Muscle of arm (tissue), 1 donor: ENCODE measurements at regions not wholly inside any gene's neighbourhood (a gene's known extent, or its start where the extent isn't known, plus 50 kb on each side); places are given as distances from the start of the nearest gene placed in this dataset.
A peak's percentile ranks its signal among the peaks of the same experiment; 100 is the strongest.

Experiments
- DNase-seq: peaks from one replicate; pipeline ENCODE4 v3.0.0-alpha.2; 2013

DNA sequence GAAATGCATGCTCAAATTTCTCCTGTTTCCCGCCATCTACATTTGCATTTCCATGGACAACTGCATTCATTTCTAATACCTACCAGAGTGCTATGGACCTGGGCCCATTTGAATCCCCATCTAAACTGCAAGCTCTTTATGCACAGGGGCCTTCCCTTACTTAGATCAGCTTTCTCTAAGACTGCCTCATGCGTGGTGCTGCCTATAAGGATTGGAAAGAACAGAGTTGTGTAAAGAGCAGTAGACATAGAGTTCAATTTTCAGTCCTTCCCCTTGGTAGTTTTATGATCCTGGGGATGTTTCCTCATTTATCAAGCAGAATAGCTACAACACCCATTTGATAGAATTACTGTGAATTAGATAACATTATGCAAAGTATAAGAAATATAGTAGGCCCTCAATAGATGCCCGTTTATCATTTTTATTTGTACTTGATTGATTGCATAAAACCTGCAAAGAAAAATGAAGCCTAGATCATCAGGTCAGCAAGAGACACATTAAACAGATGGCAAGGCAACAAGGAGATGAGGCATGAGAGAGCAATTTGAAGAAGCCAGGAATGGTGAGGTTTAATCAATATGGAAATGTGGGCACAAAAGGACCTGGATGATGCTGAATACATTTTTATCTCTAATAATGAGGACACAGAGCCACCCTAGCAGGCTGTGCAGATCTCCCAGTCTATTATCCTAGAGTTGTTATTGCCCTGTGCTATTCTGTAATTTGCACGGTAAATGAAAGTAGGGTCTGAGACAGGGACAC, 359.7 kb downstream of the FAM181B start:
- DNase-seq = no peak

DNA sequence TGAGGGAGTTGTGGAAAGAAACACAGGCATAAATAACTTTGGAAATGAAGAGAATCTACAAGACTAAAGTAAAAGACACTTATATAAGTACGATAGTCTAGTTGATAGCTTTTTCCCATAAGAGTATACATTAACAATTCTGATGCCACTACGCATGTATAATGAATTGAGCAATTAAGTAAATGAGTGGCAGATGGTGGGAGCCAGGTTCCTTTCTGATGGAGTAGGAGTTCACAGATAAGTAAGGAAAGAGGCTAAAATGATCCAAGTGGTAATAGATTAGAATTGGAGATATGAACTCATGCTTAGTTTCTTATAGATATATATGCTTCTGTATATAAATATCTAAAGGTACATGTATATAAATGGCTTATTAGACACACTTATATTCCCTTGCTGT, 368.3 kb downstream of the FAM181B start:
- no peak for DNase-seq

DNA sequence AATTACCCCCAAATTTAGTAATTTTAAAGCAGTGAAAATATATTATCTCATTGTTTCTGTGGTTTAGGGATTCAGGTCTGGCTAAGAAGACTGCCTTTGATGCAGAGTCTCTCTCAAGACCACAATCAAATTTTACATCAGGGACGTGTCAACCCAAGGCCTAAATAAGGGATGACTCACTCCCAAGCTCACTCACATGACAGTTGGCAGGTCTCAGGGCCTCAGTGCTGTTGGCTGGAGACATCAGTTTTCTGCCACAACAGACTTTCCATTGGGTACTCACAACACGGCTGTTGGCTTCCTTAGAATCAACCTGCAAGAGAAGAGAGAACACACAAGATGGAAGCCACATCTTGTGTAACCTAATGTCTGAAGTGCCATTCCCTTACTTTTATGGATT, 377.3 kb downstream of the FAM181B start:
- DNase-seq = no peak

DNA sequence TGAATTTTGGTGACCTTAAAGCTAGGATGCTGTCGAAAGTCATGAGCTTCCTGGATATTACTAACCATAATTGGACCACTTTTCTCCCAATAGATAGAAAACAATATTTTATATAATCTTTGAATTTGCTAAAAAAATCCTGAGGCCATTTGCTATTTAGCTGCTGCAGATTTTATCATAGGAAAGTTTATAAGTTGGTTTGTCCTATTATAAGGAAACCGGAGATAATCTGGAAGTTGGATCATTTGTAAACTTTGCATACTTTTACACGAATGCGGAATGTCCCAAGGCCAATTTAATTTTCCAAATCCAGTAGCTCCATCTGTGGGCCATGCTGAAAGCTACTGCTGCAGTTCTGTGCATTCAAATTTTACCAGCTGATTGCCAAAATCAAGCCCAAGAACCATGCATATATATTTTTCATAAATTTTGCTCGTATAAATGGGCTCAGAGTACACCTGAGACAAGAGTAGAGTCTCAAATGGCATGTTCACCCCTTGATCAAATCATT, 378.3 kb downstream of the FAM181B start:
- no peak for DNase-seq

DNA sequence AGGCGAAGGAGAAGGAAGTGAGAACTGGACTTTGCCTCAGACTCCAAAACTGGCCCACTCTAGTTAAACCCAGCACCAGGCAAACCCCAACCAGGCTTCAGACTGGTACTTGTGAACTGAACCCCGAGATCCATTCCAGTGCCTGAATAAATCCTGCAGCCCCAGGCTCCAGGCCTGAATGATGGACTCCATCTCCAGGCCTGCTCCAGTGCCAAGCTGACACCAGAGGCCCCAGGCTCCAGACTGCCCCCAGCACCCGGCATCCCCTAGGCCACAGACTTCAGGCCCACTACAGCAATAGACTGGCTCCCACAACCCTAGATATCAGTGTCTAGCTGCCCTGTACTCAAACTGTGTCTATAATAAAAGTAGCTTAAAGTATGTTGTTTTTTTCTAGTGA, 406.8 kb downstream of the FAM181B start:
- DNase-seq = no peak

DNA sequence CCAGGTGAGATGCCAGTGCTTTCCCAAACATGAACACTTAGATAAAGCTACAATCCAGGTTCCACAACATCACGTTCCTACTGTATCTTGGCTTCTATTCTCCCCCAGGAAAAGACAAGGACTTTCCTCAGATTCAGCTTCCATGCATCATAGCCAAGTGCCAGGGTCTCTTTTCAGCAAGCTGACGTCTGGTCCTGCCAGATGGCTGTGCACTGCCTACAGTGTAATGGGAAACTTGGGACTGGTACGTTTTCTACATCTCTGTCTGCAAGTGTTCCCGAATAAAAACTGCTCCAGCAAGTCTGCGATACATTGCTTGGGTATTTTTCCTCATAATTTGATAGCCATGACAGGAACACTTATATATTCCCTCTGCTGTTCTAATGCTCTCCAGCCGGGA, 412.5 kb downstream of the FAM181B start:
- no peak for DNase-seq

DNA sequence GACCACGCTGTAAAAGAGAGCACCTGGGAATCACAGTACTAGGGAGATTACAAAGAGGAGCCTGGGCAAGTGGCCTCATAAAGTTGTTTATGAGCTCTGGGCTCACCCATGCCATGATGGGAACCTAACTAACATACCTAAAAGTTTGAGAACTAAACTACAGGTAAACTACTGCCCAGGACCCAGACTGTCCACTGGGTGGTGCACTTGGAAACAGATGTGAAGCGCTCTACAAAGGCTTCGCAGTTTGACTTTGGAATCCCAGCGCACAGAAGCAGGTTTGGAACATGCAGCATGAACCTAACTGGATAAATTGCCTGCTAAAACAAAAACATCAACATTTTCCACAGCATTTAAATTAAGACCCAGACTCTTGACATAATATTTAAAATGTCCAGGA, 418.6 kb downstream of the FAM181B start:
- no peak for DNase-seq

DNA sequence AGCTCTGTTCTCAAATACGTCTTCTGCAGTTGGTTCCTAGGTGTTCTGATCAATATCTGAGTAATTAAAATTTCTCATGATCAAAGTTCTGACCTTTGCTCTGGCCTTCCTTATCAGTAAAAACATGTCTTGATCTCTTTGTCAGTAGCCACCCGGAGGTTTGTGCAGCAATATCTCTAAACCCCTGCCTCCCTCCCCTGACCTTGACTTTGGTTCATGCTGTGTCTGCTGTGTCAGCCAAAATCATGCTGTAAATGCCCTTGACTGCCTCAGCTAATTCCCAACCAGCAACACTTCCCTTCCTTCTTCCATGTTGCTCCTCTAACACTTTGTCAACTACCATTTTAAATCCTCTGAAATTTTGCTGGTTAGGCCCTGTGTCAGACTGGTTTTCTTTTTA, 424.7 kb downstream of the FAM181B start:
- DNase-seq = no peak

DNA sequence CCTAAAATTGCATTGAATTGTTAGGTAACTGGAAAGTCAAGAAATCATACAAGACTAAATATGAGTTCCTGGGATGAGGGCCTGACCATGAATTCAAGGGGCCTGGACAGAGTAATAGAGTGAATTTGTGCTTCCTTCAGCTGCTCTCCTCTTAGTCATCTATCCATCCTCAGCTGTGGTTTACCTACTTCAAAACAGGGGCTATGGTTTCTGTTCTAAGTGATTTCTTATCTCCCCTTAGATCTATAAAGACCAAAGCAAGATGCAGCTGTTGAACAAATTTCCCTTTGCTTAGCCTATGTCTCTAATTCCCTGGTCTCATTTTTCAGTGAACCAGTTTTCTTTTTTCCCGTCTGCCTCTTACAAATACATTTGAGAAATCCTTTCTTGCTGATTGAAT, 428.5 kb downstream of the FAM181B start:
- DNase-seq = no peak

DNA sequence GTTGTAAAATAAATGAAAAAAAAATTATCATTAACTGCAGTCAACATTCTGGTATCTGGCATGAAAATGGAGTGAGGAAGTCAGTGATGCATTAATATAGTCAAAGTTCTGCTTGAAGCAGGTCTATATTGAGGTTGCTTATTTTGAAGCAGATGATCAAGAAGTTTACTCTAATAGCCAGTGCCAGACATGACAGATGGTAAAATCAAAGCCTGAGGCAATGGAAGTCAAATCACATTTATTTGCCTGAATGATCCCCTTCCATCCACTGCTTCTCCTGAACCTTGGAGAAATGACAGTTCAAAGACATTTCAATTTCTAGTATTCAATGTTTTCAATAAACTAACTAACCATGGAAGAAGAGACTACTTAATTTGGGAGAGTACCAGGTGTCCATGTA, 430.0 kb downstream of the FAM181B start:
- DNase-seq = no peak

DNA sequence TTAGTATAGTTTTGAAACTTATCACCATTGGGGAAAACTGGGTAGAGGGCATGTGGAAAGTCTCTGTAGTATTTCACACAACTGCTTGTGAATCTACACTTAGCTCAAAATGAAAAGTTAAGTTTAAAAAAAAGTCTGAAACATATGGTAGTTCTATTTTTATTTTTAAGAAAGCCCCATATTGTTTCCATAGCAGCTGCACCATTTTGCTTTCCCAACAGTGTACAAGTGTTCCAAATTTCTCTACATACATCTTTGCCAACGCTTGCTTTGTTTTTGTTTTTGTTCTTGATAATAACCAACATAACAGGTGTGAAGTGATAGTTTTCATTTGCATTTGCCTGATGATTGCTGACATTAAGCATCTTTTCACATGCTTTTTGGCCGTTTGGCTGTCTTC, 445.2 kb downstream of the FAM181B start:
- DNase-seq = no peak

DNA sequence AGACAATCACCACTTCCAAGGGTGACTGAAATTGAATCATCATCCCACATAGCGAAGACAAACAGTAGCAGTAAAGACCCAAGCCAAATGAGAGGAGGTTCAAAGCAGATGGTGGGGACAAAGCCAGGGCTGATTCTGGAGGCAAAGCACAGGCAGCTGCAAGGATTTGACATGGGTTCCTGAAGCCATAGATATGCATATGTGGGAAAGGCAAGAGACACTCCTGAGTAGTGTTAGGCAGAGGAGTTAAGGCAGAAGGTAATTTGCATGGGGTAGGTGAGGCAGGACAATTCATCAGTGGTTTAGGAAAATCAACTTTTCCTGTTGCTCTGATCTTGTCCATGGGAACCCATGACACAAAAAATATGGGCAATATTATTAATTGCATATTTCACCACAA, 462.8 kb downstream of the FAM181B start:
- no peak for DNase-seq

DNA sequence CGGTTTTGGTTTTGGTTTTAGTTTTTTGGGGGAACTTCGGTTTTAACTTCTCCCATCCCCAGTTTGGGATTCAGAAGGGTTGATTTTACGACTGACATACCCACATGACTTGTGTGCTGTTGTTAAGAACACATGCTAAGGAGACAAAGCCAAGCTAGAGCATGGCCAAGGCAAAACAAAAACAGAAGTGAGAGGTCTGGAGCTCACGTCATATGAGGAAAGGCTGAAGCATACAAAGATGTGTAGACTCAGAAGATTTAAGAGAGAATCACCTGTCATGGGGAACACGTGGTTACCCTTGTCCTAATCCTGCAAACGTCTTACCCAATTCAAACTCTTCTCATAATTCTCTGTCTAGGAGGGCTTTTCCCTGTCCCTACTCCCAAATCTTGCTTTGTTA, 465.0 kb downstream of the FAM181B start:
- no peak for DNase-seq

DNA sequence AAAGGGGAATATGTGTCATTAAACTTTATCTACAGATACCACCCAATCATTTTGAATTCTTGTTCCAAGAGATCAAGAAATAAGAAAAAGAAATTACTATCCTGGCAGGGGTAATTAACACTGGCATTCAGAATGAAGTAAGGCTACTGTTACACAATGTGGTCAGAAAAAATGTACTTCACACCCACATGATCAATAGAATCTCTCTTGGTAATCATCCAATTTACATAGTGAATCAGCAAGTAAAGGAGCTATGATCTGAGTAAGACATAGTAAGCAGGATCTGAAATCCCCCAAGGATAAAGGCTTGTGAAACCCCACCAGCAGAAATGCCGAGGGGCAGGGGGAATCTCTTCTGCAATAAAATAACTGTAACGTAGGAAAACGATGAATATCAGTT, 466.5 kb downstream of the FAM181B start:
- DNase-seq = no peak

DNA sequence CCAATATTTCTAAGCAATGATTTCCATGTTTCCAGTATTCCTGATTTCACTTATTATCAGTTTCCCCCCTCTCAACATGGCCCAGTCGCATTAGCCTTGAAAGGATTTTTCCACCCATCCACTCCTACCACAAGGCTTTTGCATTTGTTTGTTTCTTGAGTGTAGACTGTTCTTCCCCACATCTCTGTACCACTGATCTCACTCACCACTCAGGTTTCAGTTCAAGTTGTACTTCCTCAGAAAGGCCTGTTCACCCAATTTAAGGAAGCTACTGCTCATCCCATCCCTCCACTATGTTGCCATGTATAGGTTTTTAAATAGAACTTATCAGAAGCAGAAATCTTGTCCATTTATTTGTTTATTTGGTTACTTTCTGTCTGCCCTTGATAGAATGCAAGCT, 472.3 kb downstream of the FAM181B start:
- no peak for DNase-seq

DNA sequence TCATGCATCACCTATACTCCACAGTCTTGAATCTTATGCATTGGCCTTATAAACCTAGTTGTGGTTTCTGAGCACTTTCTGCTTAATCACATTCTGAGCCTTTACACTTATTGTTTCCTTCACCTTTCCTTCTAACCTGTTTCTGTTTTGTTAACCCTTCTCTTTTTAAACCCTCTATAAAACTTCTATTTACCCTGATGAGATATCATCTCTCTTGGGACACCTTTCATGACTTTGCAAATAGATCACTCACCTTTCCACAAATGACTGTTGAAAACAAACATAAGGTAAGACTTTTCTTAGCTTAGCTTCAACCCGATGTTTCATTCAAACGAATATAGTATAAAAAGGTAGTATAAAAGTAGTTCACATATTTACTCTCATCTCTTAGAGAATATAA, 483.6 kb downstream of the FAM181B start:
- no peak for DNase-seq

DNA sequence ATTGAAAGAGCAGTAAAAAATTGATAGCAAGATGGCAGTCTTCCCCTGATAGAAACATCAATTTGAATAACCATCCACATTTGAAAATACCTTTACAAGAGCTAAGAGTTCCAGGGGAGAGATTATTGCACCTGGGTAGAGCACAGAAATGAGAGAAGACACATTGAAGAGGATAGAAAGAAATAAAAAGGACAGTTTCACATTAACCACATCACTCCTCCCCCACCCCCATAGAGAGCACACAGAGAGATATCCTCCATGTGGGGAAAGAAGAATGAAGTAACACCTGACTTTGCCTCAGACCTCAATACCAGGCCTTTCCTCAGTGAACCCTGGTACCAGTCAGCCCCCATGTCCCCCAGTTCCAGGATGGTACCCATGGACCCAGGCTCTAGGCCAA, 486.7 kb downstream of the FAM181B start:
- DNase-seq = no peak

DNA sequence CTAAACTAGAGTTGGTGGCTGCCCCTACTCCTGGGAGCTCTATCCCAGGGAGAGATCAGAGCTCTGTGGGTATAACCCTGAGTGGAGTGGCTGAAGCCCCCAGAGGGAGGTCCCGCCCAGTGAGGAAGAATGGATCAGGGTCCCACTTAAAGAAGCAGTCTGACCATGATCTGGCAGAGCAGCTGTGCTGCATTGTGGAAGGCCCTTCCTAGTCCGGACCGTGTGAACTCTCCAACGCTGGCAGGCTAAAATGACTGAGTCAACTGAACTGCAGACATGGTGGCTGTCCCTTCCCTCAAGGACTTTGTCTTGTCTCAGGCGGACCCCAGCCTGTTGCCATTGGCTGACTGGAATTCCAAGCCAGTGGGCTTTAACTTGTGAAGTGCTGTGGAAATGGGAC, 494.2 kb downstream of the FAM181B start:
- no peak for DNase-seq

DNA sequence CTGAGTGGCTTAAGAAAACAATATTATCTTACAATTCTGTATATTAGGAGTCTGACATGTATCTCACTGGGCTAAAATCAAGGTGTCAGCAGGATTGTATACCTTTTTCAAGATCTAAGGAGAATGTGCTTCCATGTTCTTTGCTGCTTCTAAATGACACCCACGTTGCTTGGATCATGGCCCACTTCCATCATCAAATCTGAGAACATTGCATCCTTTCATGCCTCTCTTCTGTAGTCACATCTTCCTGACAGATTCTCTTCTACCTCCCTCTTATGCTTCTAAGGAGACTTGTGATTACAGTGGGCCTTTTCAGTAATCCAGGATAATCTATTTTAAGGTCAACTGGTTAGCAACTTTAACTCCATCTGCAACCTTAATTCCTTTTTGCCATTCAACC, 499.4 kb downstream of the FAM181B start:
- no peak for DNase-seq

DNA sequence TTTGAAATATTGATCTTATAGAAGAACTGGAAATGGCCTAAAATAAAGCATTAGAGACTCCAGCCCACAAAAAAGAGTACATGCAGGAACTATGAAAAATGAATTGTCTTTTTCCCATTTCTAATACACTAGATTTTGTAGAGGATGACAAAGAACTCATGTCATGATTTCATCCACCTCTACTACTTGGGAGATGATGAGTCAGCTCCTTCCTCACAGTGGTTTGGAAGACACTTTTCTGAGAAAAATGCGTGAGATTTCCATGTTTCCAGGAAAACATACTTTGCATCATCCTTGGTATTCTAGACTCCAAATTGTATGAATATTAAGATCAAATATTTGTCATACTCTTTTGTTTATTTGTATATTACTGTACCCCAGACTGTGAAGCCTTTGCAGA, 500.5 kb downstream of the FAM181B start:
- no peak for DNase-seq

DNA sequence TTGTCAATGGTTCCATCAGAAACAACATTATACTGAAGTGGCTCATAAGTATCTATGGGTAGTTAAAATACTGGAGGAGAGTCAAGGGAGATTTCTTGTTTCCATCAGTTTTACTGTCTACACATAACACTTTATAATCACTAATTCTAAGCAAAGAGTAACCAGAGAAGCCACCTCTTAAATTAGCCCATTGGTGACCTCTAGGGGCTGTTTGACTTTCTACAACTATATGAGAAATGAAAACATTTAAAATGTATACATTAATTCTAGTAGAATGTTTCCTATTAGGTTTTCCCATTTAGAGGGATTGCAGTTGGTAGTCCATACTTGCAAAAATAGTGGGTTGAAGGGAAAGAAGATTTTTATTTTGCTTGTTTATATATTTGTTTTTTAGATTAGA, 504.3 kb downstream of the FAM181B start:
- peak; percentile 7 for DNase-seq

DNA sequence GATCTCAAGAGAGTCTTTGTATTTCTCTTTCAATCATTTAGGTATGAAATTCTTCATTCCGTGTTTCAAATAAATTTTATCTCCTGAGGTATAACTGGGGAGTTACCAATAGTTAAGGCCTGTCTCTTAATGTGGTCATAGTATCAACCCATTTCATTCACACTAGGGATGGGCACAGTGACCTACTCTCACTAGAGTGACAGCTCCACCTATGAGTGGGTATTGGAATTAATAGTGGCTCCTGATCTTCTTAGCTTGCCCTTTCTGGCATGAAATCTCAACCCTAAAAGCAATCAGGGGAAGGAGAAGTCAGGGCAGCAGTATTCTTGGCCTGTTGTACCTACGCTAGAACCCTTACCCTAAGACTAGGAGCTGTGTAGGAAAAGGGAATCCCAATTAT, 507.7 kb downstream of the FAM181B start:
- DNase-seq = no peak

DNA sequence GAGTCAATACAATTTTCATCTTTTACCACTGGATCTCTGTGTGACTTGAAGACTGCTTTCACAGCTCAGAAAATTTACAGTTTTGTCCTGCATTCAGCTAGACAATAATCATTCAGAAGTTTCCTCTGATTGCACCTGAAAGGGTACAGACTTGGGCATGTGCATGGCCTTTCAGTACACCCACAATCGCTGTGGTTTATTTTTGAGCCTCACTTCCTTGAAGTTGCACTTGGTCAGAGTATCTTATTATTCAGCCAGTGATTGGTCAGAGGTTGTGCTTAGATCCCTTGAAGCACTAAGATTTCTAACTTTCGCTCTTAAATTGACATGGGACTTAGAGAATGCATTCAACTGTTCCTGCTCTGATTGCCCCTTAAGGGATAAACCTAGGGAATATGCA, 508.2 kb downstream of the FAM181B start:
- no peak for DNase-seq

DNA sequence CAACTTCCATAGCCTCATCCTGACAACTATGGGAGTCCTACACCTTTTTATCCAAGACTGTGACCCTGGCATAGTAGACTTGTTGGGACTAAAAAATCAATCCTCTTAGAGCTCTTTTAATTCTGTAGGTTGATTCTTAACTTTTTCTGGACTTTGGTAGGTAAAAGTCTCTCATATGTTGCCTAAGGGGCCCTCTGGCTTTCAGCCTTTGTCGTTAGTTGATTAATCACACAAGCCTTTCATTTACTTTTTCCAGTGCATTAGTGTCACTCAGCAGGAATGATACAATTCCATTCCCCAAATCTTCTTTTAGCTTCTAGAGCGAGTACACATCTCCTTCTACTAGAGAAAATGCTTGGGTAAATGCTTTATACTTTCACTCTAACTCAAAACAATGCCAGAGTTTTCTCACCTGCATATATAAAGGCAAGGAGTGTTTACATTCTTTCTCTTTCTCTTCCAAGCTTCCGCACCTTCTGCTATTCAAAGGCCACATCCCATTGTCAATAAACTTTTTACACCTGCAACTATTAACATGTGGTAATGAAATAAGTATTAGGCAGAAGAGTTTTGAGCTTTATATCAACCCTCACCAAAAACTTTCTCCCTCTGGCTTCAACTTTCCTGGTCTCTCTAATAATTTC, 516.6 kb downstream of the FAM181B start:
- no peak for DNase-seq
